GM18858 (cell line): ENCODE measurements at regions not wholly inside any gene's neighbourhood (a gene's known extent, or its start where the extent isn't known, plus 50 kb on each side); places are given as distances from the start of the nearest gene placed in this dataset.

ENCODE experiments used
- ATAC-seq: cut with Tn5 transposase; IDR thresholded peaks from one replicate; pipeline ENCODE4 v1.9.1; 2021; ENCODE audit not compliant: unreplicated experiment

GRCh38 chr4:41388080-41388479, 131.4 kb downstream of the UCHL1 start:
- no peak for ATAC-seq

DNA sequence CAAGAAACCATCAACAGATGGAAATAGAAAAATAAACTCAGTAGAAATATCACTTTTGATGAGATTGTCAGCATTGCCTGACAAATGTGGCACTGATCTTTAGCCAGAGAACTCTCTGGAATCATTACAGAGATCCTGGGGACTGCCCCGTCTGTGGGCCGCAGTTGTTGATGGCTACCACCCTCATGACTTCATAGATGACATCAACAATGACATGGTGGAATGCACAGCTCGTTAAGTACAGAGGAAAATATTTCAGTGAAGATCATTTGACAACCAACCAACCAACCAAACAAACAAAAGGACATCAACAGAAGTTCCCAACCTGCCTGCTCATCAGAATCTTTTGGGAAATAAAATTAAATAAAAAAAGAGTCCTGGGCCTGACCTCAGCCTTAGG, 132.6 kb downstream of the UCHL1 start:
- ATAC-seq, result no peak

GRCh38 chr4:41390661-41391060, 133.9 kb downstream of the UCHL1 start:
- ATAC-seq, result no peak

GRCh38 chr4:41391271-41391670, 134.5 kb downstream of the UCHL1 start:
- ATAC-seq, result no peak

DNA sequence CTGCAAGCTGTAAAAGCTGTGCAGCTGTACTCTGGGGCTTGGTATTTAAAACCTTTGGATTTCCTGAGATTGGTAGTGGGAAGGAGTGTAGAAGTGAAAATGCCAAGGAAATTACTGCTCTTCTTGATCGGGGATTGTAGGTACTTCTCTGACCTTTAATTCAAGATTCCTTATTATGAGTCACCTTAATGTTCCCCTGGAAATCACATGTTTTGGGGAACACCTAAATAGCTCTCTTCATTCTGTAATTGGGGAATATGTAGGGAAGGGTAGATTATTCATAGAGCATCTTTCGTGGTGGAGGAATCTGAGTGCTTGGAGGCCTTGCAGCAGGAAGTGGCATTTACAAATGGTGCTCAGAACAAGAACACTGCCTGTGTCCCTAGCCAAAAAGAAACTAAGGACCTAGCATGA, 137.8 kb downstream of the UCHL1 start:
- ATAC-seq, result no peak

GRCh38 chr4:41396214-41396613, 139.5 kb downstream of the UCHL1 start:
- ATAC-seq, result no peak

- no peak for ATAC-seq
Measured at GRCh38 chr4:41396869-41397268, 140.1 kb downstream of the UCHL1 start.

DNA sequence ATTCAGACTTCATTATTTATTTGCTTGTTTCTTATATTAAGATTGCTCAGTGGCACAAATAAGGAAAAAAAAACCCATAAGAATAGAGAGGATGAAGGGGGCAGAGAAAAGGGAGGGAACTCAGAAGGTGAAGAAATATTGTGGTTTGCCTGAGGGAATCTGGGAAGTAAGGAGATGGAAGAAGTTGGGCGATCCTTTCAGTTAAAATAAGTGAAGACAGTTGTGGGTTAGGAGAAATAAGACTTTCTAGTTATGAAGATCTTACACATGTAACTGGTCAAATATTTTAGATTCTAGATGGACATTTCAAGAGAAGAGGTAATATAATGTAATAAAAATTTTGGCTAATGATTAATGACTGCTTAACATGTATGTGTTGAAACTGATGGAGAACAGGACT, 138.7 kb upstream of the LIMCH1 start:
- ATAC-seq, result no peak

DNA sequence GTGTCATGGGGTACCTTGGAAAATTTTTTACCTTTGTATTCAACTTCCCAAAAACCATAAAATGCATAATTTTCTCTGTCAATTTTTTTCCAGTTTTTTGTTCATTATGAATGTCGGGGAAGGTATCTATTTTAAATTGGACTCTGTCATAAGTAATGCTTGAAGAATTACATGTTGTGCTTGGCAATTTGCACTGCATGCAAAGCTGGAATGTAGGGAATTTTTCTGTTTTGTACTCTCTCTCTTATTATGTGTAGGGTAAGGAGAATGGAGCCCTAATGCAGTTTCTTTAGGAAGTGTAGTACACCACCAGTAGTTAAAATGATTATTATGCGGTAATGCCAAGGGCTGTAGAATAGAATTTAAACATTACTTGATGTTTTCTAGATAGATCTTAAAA, 137.7 kb upstream of the LIMCH1 start:
- ATAC-seq, result no peak

DNA sequence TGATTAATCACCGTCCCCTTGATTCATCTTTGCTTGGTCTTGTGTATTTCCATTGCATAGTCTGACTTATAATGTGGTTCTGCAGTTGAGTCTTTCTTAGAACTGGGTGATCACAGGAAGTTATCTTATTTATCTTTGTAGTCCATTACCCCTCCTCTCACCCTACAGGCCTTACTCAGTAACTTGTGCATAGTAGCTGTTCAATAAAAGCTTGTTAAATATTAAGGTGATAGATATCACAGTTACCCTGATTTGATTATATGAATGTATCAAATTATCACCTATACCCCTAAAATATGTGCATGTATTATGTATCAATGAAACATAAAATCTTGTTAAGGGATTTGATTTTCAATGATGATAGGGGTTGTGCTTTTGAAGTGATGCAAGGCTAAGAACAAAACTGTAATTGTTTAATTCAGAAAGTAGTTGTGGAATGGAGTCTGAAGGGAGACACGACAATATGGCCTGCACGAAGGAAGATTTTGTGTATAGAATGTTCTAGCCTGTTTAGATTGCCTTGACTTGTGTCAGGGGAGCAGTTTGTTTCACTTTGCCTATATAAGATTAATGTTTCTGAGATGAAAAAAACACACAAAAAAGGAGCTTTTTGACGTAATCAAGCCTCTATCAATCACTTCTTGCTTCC, 132.4 kb upstream of the LIMCH1 start:
- ATAC-seq, result no peak

GRCh38 chr4:41406113-41406516, 131.8 kb upstream of the LIMCH1 start:
- no peak for ATAC-seq

DNA sequence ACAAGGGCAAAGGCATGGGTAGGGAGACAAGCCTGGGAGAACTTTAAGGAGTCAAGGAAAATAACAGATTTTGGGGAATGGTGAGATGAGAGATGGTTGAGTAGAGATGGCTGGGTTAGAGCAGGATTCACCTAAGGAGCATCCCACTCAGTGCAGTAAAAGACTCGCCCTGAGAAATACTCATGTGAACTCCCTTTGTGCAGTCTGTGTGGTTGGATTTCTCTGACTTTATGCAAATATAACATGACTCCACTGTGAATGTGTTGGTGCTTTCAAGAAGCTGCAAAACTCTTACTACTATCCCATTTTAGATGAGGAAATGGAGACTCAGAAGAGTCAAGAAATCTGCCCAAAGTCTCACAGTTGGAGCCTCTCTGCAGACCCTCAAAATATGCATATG, 129.8 kb upstream of the LIMCH1 start:
- ATAC-seq, result no peak

DNA sequence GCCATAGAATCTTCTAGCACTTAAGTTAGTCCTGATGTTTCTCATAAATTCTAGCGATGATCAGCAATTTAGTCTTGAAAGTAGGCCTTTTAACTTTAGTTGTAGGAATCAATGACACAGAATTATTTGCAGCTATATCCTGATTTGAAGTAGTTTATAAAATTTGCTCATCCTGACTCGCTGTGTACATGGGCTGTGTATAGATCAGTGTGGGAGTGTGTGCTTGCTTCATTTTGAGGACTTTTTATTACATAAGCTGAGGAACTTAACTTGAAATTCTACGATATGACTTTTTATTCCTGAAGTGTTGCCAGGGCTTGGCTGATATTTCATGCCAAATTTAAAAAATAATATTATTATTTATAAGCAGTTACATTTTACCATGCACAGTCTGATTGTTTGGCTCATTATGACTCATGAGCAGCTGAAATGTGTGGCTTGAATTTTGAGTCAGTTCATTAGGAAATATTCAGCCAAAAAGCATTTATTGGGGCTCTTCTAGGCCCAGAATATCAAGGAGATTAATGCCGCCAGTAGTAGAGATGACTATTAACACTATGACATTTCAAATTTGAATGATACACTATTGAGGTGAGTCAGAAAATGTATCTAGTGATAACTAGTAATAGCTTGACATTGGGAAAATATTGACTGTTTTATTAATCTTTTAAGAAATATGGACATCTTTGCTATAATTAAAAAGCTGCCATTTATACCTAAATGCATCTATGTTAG, 128.9 kb upstream of the LIMCH1 start:
- ATAC-seq, result no peak

DNA sequence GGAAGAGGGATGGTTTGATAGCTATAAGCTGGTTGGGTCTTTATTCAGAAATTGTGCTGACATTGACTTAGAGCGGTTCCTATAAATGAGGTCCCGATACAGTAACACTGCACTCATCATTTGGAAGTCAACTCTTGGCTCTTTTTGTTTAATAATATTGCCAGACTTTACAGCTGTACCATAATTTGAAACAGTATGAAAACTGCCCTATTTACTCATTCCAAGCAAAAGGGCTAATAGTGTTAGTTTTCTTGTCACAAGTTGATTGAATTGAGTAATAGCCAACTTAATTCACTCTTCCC, 128.4 kb upstream of the LIMCH1 start:
- no peak for ATAC-seq

GRCh38 chr4:41410049-41410448, 127.9 kb upstream of the LIMCH1 start:
- ATAC-seq, result no peak

DNA sequence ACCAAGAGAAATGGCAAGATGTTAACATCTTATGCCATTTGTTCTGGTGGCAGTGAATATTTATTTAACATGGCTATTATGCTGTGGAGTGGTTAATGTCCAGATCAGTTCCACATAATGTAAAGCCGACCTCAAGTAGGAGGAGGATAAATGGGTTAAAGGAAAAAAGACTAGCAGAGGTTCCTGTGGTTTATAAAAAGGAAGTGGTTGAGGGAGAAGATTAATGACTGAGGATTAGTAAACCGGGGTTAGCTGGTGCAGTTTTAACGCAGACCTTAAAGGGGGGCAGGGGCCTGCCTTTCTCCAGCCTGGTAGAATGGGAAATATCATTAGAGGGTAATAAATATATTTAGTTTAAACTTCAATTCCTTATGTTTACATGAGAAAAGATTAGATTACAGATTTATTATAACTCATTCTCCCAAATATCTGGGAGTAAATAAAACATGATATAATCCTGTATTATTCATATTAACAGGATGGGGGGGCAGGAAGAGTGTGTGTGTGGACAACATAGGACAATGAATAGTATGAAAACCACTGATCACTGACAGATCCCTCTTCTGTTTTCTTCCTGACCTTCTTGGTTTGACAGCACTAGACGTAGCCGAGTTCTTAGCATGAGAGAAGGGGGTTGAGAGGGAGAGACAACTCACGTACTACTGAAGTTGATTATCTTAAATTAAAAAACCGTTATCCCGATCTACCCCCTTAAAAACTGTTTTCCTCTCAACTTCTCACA, 124.1 kb upstream of the LIMCH1 start:
- ATAC-seq, result no peak

GRCh38 chr4:41414412-41414779, 123.6 kb upstream of the LIMCH1 start:
- ATAC-seq, result no peak

DNA sequence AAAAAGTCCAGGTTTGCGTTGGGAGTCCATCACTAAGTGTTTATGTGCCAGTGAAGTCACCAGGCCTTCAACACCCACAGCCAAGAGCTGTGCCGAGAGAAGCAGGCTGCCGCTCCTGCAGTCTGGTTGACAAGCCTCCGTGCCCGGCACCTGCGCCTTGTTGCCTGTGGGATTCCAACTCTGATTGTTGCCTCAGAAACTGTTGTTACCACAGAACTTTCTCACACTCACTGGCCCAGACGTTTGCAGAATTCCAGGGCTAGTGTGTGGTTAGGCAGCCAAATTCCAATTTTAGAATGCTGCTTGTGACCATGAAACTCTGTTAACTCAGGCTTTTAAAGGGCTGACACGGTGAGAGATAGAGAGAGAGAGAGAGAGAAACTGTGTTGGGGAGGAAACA, 119.5 kb upstream of the LIMCH1 start:
- ATAC-seq, result no peak

DNA sequence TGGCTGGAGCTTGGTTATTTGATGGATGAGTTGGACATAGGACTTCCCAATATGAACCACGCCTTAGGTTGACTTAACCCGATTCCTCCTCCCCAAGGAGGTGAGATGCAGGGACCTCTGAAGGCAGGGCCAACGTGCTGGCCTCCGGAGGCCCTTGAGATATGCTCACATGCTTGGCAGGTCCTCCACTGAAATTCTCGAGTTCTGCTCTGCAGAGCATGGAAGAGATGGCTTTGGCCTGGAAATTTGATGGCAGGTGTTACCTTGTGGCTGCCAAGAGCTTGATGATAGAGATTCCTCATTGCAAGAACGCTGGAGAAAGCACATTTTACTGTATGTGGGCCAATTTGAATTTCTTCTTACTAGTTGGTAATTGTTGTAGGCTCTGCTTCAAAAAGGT, 117.4 kb upstream of the LIMCH1 start:
- no peak for ATAC-seq

- no peak for ATAC-seq
Measured at GRCh38 chr4:41423117-41423516, 114.8 kb upstream of the LIMCH1 start.

GRCh38 chr4:41424522-41424921, 113.4 kb upstream of the LIMCH1 start:
- no peak for ATAC-seq

DNA sequence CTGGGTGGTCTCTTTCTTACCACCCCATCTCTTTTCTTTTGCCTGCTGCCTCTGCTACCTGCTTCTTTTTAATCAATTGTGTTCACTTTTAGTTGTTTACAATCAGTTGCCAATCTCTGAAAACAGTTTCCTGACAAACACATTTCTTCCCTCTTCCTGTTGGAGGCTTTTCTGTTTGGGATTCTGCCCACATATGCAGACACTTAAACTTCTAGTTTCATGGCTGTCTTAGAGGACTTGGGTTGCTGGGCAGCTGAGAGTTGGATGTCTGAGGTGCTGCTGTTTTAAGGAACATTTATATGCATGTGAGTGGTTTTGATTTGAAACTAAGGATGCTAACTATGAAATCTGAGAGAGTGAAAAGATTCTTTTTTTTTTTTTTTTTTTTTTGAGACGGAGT, 112.3 kb upstream of the LIMCH1 start:
- ATAC-seq, result no peak
